GM23338 (cell line): ENCODE measurements at regions not wholly inside any gene's neighbourhood (a gene's known extent, or its start where the extent isn't known, plus 50 kb on each side); places are given as distances from the start of the nearest gene placed in this dataset.

Experiments
- ATAC-seq: fragments of 200-7000 bp; cut with Tn5 transposase; 3 replicates; pipeline ENCODE4 v1.9.1; 2020
- DNase-seq: peaks from one replicate; pipeline ENCODE4 v3.0.0-alpha.2; 2015; ENCODE audit warnings: low spot score
- H2AFZ ChIP-seq: fragments of 200-600 bp; sonication (generic); 2 replicates; pipeline ENCODE4 v1.8.0; 2016; ENCODE audit warnings: antibody characterized with exemption, mild to moderate bottlenecking, moderate library complexity
- H3F3A ChIP-seq: fragments of 200-600 bp; sonication (generic); replicated peaks from 2 replicates; pipeline ENCODE4 v1.8.0; 2017; ENCODE audit warnings: antibody characterized with exemption, mixed run types, low read depth
- H3K27ac ChIP-seq: fragments of 200-600 bp; sonication (generic); 2 replicates; pipeline ENCODE4 v1.6.1; 2016; ENCODE audit warnings: low read depth
- H3K27me3 ChIP-seq: fragments of 200-600 bp; sonication (generic); 2 replicates; pipeline ENCODE4 v1.8.0; 2016; ENCODE audit warnings: mild to moderate bottlenecking, mixed run types, moderate library complexity; ENCODE audit not compliant: insufficient read depth
- H3K36me3 ChIP-seq: fragments of 200-600 bp; sonication (generic); 2 replicates; pipeline ENCODE4 v1.8.0; 2016; ENCODE audit warnings: mild to moderate bottlenecking; ENCODE audit not compliant: insufficient read depth
- H3K4me1 ChIP-seq: fragments of 200-600 bp; sonication (generic); 2 replicates; pipeline ENCODE4 v1.8.0; 2016; ENCODE audit warnings: mild to moderate bottlenecking, moderate library complexity; ENCODE audit not compliant: insufficient read depth
- H3K4me2 ChIP-seq: fragments of 200-600 bp; sonication (generic); 2 replicates; pipeline ENCODE4 v1.7.1; 2017; ENCODE audit warnings: mixed run types
- H3K4me3 ChIP-seq: fragments of 200-600 bp; sonication (generic); 2 replicates; pipeline ENCODE4 v1.6.1; 2016; ENCODE audit warnings: mixed run types
- H3K79me2 ChIP-seq: fragments of 200-600 bp; sonication (generic); replicated peaks from 2 replicates; pipeline ENCODE4 v1.8.0; 2017; ENCODE audit warnings: mild to moderate bottlenecking; ENCODE audit not compliant: insufficient read depth
- H3K9me2 ChIP-seq: fragments of 200-600 bp; sonication (generic); 2 replicates; pipeline ENCODE4 v1.8.0; 2017; ENCODE audit not compliant: insufficient read depth
- H4K20me1 ChIP-seq: fragments of 200-600 bp; sonication (generic); replicated peaks from 2 replicates; pipeline ENCODE4 v1.8.0; 2017; ENCODE audit warnings: mild to moderate bottlenecking; ENCODE audit not compliant: insufficient read depth
- H3K27ac Mint-ChIP-seq: 2 replicates; pipeline ENCODE4 v1.8.0; 2020; ENCODE audit warnings: inconsistent platforms, mild to moderate bottlenecking, moderate library complexity, mixed read lengths
- H3K27me3 Mint-ChIP-seq: 3 replicates; pipeline ENCODE4 v1.8.0; 2022; ENCODE audit warnings: low read depth, mild to moderate bottlenecking, moderate library complexity, mixed read lengths, inconsistent platforms; ENCODE audit not compliant: insufficient read depth, poor library complexity
- H3K36me3 Mint-ChIP-seq: 3 replicates; pipeline ENCODE4 v1.8.0; 2021; ENCODE audit warnings: low read depth, mild to moderate bottlenecking, inconsistent platforms, moderate library complexity, mixed read lengths
- H3K4me1 Mint-ChIP-seq: 3 replicates; pipeline ENCODE4 v1.8.0; 2020; ENCODE audit warnings: mild to moderate bottlenecking, inconsistent platforms, mixed read lengths
- H3K4me3 Mint-ChIP-seq: 3 replicates; pipeline ENCODE4 v1.8.0; 2021; ENCODE audit warnings: moderate library complexity, mild to moderate bottlenecking, inconsistent platforms, mixed read lengths
- H3K9me3 Mint-ChIP-seq: 3 replicates; pipeline ENCODE4 v1.8.0; 2020; ENCODE audit warnings: moderate library complexity, mild to moderate bottlenecking, inconsistent platforms, mixed read lengths
- CREB1 ChIP-seq: fragments of 250-450 bp; sonication (Bioruptor Pico); IDR thresholded peaks from 2 replicates; pipeline ENCODE4 v1.5.0; 2020; ENCODE audit warnings: low read depth, mild to moderate bottlenecking, moderate library complexity
- EZH2 ChIP-seq: fragments of 200-600 bp; sonication (generic); IDR thresholded peaks from one replicate; pipeline ENCODE4 v1.8.0; 2017; ENCODE audit warnings: antibody characterized with exemption, mild to moderate bottlenecking, low read depth; ENCODE audit not compliant: unreplicated experiment
- EZH2phosphoT487 ChIP-seq: fragments of 200-600 bp; sonication (generic); IDR thresholded peaks from one replicate; pipeline ENCODE4 v1.8.1; 2018; ENCODE audit warnings: antibody characterized with exemption; ENCODE audit not compliant: unreplicated experiment
- JUNB ChIP-seq: IDR thresholded peaks from one replicate; pipeline ENCODE4 v1.6.1; 2016; ENCODE audit warnings: antibody characterized with exemption; ENCODE audit not compliant: unreplicated experiment
- NANOG ChIP-seq: IDR thresholded peaks from 2 replicates; pipeline ENCODE4 v1.6.1; 2016; ENCODE audit warnings: antibody characterized with exemption, borderline replicate concordance
- POLR2AphosphoS5 ChIP-seq: IDR thresholded peaks from 2 replicates; pipeline ENCODE4 v1.6.1; 2016; ENCODE audit warnings: antibody characterized with exemption, low read depth
- STAT1 ChIP-seq: IDR thresholded peaks from one replicate; pipeline ENCODE4 v1.6.1; 2016; ENCODE audit warnings: antibody characterized with exemption; ENCODE audit not compliant: unreplicated experiment
- ZNF331 ChIP-seq: fragments of 250-450 bp; sonication (Bioruptor Pico); IDR thresholded peaks from 2 replicates; pipeline ENCODE4 v1.5.0; 2020; ENCODE audit warnings: low read depth, mild to moderate bottlenecking, moderate library complexity
- TF ChIP-seq, protein P1 (sequence below): IDR thresholded peaks from 2 replicates; pipeline ENCODE4 v1.6.1; 2016; ENCODE audit warnings: antibody characterized with exemption
- TF ChIP-seq, protein P2 (sequence below): fragments of 250-450 bp; sonication (Bioruptor Pico); IDR thresholded peaks from 2 replicates; pipeline ENCODE4 v1.5.0; 2020; ENCODE audit warnings: mild to moderate bottlenecking, moderate library complexity

GRCh38 chr5:124025306-124025845, 513.4 kb downstream of the CSNK1G3 start:
- no peak overlapping the region for H3K27ac ChIP-seq
- H3K27ac Mint-ChIP-seq = peak overlapping the region; percentile 82; the same call in 1 of the 2 replicates
- DNase-seq (peak; percentile 53), ATAC-seq (peak; percentile 97)
- H3K27me3 Mint-ChIP-seq = peaks cover 5% of the 10 kb centered on the region
- H3K36me3 ChIP-seq = no peaks in the 10 kb centered on the region
- peaks cover 10% of the 10 kb centered on the region; the same call in 2 of the 3 replicates for H3K9me3 Mint-ChIP-seq
- peaks cover 10% of the 10 kb centered on the region for H3K36me3 Mint-ChIP-seq
- no peak overlapping the region for H3K4me3 Mint-ChIP-seq
- no peak overlapping the region for H2AFZ ChIP-seq
- no peaks in the 10 kb centered on the region for H3F3A ChIP-seq
- peaks cover 17% of the 10 kb centered on the region; the same call in 1 of the 2 replicates for H3K4me1 ChIP-seq
- H3K4me3 ChIP-seq = no peak overlapping the region
- no peaks in the 10 kb centered on the region for H3K79me2 ChIP-seq
- H4K20me1 ChIP-seq = no peaks in the 10 kb centered on the region
- H3K4me2 ChIP-seq = no peak overlapping the region
- H3K27me3 ChIP-seq = no peaks in the 10 kb centered on the region
- TF ChIP-seq JUNB (no peak), POLR2AphosphoS5 (no peak), STAT1 (no peak), EZH2phosphoT487 (no peak), EZH2 (no peak), CREB1 (CRISPR knock-in tag) (no peak), ZNF331 (CRISPR knock-in tag) (no peak), NANOG (no peak)
- TF ChIP-seq, protein P1, sequence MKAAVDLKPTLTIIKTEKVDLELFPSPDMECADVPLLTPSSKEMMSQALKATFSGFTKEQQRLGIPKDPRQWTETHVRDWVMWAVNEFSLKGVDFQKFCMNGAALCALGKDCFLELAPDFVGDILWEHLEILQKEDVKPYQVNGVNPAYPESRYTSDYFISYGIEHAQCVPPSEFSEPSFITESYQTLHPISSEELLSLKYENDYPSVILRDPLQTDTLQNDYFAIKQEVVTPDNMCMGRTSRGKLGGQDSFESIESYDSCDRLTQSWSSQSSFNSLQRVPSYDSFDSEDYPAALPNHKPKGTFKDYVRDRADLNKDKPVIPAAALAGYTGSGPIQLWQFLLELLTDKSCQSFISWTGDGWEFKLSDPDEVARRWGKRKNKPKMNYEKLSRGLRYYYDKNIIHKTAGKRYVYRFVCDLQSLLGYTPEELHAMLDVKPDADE = no peak
- TF ChIP-seq, protein P2, sequence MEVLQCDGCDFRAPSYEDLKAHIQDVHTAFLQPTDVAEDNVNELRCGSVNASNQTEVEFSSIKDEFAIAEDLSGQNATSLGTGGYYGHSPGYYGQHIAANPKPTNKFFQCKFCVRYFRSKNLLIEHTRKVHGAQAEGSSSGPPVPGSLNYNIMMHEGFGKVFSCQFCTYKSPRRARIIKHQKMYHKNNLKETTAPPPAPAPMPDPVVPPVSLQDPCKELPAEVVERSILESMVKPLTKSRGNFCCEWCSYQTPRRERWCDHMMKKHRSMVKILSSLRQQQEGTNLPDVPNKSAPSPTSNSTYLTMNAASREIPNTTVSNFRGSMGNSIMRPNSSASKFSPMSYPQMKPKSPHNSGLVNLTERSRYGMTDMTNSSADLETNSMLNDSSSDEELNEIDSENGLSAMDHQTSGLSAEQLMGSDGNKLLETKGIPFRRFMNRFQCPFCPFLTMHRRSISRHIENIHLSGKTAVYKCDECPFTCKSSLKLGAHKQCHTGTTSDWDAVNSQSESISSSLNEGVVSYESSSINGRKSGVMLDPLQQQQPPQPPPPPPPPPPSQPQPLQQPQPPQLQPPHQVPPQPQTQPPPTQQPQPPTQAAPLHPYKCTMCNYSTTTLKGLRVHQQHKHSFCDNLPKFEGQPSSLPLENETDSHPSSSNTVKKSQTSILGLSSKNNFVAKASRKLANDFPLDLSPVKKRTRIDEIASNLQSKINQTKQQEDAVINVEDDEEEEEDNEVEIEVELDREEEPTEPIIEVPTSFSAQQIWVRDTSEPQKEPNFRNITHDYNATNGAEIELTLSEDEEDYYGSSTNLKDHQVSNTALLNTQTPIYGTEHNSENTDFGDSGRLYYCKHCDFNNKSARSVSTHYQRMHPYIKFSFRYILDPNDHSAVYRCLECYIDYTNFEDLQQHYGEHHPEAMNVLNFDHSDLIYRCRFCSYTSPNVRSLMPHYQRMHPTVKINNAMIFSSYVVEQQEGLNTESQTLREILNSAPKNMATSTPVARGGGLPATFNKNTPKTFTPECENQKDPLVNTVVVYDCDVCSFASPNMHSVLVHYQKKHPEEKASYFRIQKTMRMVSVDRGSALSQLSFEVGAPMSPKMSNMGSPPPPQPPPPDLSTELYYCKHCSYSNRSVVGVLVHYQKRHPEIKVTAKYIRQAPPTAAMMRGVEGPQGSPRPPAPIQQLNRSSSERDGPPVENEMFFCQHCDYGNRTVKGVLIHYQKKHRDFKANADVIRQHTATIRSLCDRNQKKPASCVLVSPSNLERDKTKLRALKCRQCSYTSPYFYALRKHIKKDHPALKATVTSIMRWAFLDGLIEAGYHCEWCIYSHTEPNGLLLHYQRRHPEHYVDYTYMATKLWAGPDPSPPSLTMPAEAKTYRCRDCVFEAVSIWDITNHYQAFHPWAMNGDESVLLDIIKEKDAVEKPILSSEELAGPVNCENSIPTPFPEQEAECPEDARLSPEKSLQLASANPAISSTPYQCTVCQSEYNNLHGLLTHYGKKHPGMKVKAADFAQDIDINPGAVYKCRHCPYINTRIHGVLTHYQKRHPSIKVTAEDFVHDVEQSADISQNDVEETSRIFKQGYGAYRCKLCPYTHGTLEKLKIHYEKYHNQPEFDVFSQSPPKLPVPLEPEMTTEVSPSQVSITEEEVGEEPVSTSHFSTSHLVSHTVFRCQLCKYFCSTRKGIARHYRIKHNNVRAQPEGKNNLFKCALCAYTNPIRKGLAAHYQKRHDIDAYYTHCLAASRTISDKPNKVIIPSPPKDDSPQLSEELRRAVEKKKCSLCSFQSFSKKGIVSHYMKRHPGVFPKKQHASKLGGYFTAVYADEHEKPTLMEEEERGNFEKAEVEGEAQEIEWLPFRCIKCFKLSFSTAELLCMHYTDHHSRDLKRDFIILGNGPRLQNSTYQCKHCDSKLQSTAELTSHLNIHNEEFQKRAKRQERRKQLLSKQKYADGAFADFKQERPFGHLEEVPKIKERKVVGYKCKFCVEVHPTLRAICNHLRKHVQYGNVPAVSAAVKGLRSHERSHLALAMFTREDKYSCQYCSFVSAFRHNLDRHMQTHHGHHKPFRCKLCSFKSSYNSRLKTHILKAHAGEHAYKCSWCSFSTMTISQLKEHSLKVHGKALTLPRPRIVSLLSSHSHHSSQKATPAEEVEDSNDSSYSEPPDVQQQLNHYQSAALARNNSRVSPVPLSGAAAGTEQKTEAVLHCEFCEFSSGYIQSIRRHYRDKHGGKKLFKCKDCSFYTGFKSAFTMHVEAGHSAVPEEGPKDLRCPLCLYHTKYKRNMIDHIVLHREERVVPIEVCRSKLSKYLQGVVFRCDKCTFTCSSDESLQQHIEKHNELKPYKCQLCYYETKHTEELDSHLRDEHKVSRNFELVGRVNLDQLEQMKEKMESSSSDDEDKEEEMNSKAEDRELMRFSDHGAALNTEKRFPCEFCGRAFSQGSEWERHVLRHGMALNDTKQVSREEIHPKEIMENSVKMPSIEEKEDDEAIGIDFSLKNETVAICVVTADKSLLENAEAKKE (CRISPR knock-in tag) = no peak
- peaks cover 22% of the 10 kb centered on the region for H3K4me1 Mint-ChIP-seq
- 0 out of 2 replicates have a peak, but pooled peaks cover 6% of the 10 kb centered on the region for H3K9me2 ChIP-seq
